SK-N-SH (cell line): ENCODE measurements at regions not wholly inside any gene's neighbourhood (a gene's known extent, or its start where the extent isn't known, plus 50 kb on each side); places are given as distances from the start of the nearest gene placed in this dataset.

Experiments
- CTCF ChIA-PET: fragments of 300-600, 350-600 bp; formaldehyde crosslinking; extraction: SDS; loops from one replicate; lab custom pipeline; 2021; lab: Yijun Ruan, JAX
- POLR2A ChIA-PET: fragments of 350-600 bp; sonication (Branson Sonifier 250); formaldehyde crosslinking; extraction: SDS; loops from one replicate; lab custom pipeline; 2020; ENCODE audit warnings: antibody characterized with exemption, inconsistent platforms; lab: Yijun Ruan, JAX
- DNase-seq: peaks from one replicate; pipeline ENCODE4 v3.0.0; 2012
- H2AFZ ChIP-seq: fragments of 200-600 bp; sonication (generic); 2 replicates; pipeline ENCODE4 v1.8.1; 2016; ENCODE audit warnings: antibody characterized with exemption, mild to moderate bottlenecking, low read depth
- H3F3A ChIP-seq: fragments of 200-600 bp; sonication (generic); replicated peaks from 2 replicates; pipeline ENCODE3; 2016; ENCODE audit warnings: antibody characterized with exemption, mild to moderate bottlenecking; ENCODE audit not compliant: insufficient read depth
- H3K27ac ChIP-seq, 2 experiments: fragments of 200-500 bp in 1 of 2; fragments of 200-600 bp in 1 of 2; sonication (Bioruptor generic) in 1 of 2; sonication (generic), shearing (Covaris generic) in 1 of 2; 2 replicates each; pipeline versions ENCODE4 v1.5.1 to v1.6.1; 2014 to 2016; ENCODE audit warnings: low read depth in 2 of 2, inconsistent platforms in 1 of 2, low read length in 1 of 2, mild to moderate bottlenecking in 1 of 2, mixed read lengths in 1 of 2
- H3K27me3 ChIP-seq: fragments of 200-600 bp; sonication (generic), shearing (Covaris generic); 2 replicates; pipeline ENCODE4 v1.6.1; 2016; ENCODE audit warnings: mixed run types; ENCODE audit not compliant: insufficient read depth
- H3K36me3 ChIP-seq, 2 experiments: fragments of 200-500 bp in 1 of 2; fragments of 200-600 bp in 1 of 2; sonication (Bioruptor generic) in 1 of 2; sonication (generic) in 1 of 2; replicated peaks in 1 of 2; 2 replicates each; pipeline versions ENCODE3 to v1.5.1; 2014 to 2016; ENCODE audit warnings: low read length in 1 of 2, mild to moderate bottlenecking in 1 of 2; ENCODE audit not compliant: insufficient read depth in 2 of 2, control insufficient read depth in 1 of 2
- H3K4me1 ChIP-seq, 2 experiments: fragments of 200-500 bp in 1 of 2; fragments of 200-600 bp in 1 of 2; sonication (Bioruptor generic) in 1 of 2; sonication (generic), shearing (Covaris generic) in 1 of 2; 2 replicates each; pipeline versions ENCODE4 v1.5.1 to v1.6.1; 2014 to 2016; ENCODE audit warnings: low read depth in 1 of 2, low read length in 1 of 2, mixed run types in 1 of 2; ENCODE audit not compliant: insufficient read depth in 2 of 2, control insufficient read depth in 1 of 2
- H3K4me2 ChIP-seq: fragments of 200-600 bp; sonication (generic), shearing (Covaris generic); 2 replicates; pipeline ENCODE4 v1.6.1; 2017; ENCODE audit warnings: mixed run types
- H3K4me3 ChIP-seq, 2 experiments: fragments of 200-500 bp in 1 of 2; fragments of 200-600 bp in 1 of 2; sonication (Bioruptor generic) in 1 of 2; sonication (generic), shearing (Covaris generic) in 1 of 2; 2 replicates each; pipeline versions ENCODE4 v1.5.1 to v1.8.1; 2014 to 2016; ENCODE audit warnings: low read depth in 2 of 2, inconsistent platforms in 1 of 2, low read length in 1 of 2, mild to moderate bottlenecking in 1 of 2, mixed read lengths in 1 of 2, moderate library complexity in 1 of 2
- H3K79me2 ChIP-seq: fragments of 200-600 bp; sonication (generic); 2 replicates; pipeline ENCODE4 v1.8.1; 2017; ENCODE audit warnings: mild to moderate bottlenecking; ENCODE audit not compliant: insufficient read depth
- H3K9ac ChIP-seq: fragments of 200-600 bp; sonication (generic); 2 replicates; pipeline ENCODE4 v1.6.1; 2017; ENCODE audit warnings: mixed run types
- H3K9me2 ChIP-seq: fragments of 200-600 bp; sonication (generic); 2 replicates; pipeline ENCODE4 v1.6.1; 2017; ENCODE audit warnings: mixed run types
- H3K9me3 ChIP-seq: fragments of 200-600 bp; sonication (generic); 2 replicates; pipeline ENCODE4 v1.6.1; 2017; ENCODE audit warnings: mixed run types, mild to moderate bottlenecking, moderate library complexity
- H4K20me1 ChIP-seq: fragments of 200-600 bp; sonication (generic); 2 replicates; pipeline ENCODE4 v1.6.1; 2017; ENCODE audit warnings: mild to moderate bottlenecking, mixed run types; ENCODE audit not compliant: insufficient read depth
- CHD2 ChIP-seq: fragments of 150-350 bp; IDR thresholded peaks from 2 replicates; pipeline ENCODE4 v1.6.1; 2018; ENCODE audit warnings: low read length; ENCODE audit not compliant: partially characterized antibody
- CTCF ChIP-seq: fragments of 200-600 bp; sonication (generic); IDR thresholded peaks from 2 replicates; pipeline ENCODE4 v1.6.1; 2017; ENCODE audit warnings: antibody characterized with exemption, mild to moderate bottlenecking, moderate library complexity
- ELF1 ChIP-seq: IDR thresholded peaks from 2 replicates; pipeline ENCODE4 v1.4.0; 2012
- FOXJ3 ChIP-seq: sonication (generic); formaldehyde crosslinking; IDR thresholded peaks from 2 replicates; pipeline ENCODE4 v1.5.1; 2020; ENCODE audit warnings: mild to moderate bottlenecking, missing genetic modification reagents
- GABPA ChIP-seq: IDR thresholded peaks from 2 replicates; pipeline ENCODE4 v1.4.0; 2012; ENCODE audit warnings: low read depth, mild to moderate bottlenecking
- GATA2 ChIP-seq: sonication (generic); formaldehyde crosslinking; IDR thresholded peaks from 2 replicates; pipeline ENCODE4 v1.5.0; 2020; ENCODE audit warnings: mild to moderate bottlenecking, missing genetic modification reagents
- JUND ChIP-seq: IDR thresholded peaks from 2 replicates; pipeline ENCODE4 v1.4.0; 2012
- MXI1 ChIP-seq: IDR thresholded peaks from 2 replicates; pipeline ENCODE4 v1.6.1; 2012; ENCODE audit warnings: mild to moderate bottlenecking, low read depth, low read length, improper control_type of control experiment
- RAD21 ChIP-seq: IDR thresholded peaks from 2 replicates; pipeline ENCODE4 v1.6.1; 2012; ENCODE audit warnings: mild to moderate bottlenecking, low read length
- RCOR1 ChIP-seq: fragments of 150-350 bp; IDR thresholded peaks from 2 replicates; pipeline ENCODE4 v1.6.1; 2017; ENCODE audit warnings: antibody characterized with exemption, low read length
- REST ChIP-seq: IDR thresholded peaks from 2 replicates; pipeline ENCODE4 v1.6.1; 2012; ENCODE audit warnings: mild to moderate bottlenecking, low read depth, low read length, moderate library complexity
- RFX5 ChIP-seq: IDR thresholded peaks from 2 replicates; pipeline ENCODE4 v1.6.1; 2012; ENCODE audit warnings: mild to moderate bottlenecking, improper control_type of control experiment, low read length
- RXRA ChIP-seq: IDR thresholded peaks from 2 replicates; pipeline ENCODE4 v1.4.0; 2012; ENCODE audit warnings: low read depth, mild to moderate bottlenecking, borderline replicate concordance
- SMC3 ChIP-seq: IDR thresholded peaks from 2 replicates; pipeline ENCODE4 v1.6.1; 2012; ENCODE audit warnings: low read depth, low read length, improper control_type of control experiment
- USF2 ChIP-seq: fragments of 150-350 bp; IDR thresholded peaks from 2 replicates; pipeline ENCODE4 v1.6.1; 2017; ENCODE audit warnings: antibody characterized with exemption, low read length, low read depth, borderline replicate concordance
- YY1 ChIP-seq: IDR thresholded peaks from 2 replicates; pipeline ENCODE4 v1.4.0; 2012; ENCODE audit warnings: low read depth, mild to moderate bottlenecking
- ZBTB33 ChIP-seq: IDR thresholded peaks from 2 replicates; pipeline ENCODE4 v1.4.0; 2012; ENCODE audit warnings: low read depth, borderline replicate concordance
- WGBS: methylation state at CpG from one replicate; pipeline ENCODE4 v1.1.6; 2017; ENCODE audit warnings: low lambda C conversion rate; 5-methylcytosine and 5-hydroxymethylcytosine counted together
- TF ChIP-seq, protein P1 (sequence below): IDR thresholded peaks from 2 replicates; pipeline ENCODE4 v1.4.0; 2012; ENCODE audit warnings: low read depth, borderline replicate concordance
- TF ChIP-seq, protein P2 (sequence below): fragments of 150-350 bp; IDR thresholded peaks from 2 replicates; pipeline ENCODE4 v1.6.1; 2016; ENCODE audit warnings: mild to moderate bottlenecking, low read depth, low read length

DNA sequence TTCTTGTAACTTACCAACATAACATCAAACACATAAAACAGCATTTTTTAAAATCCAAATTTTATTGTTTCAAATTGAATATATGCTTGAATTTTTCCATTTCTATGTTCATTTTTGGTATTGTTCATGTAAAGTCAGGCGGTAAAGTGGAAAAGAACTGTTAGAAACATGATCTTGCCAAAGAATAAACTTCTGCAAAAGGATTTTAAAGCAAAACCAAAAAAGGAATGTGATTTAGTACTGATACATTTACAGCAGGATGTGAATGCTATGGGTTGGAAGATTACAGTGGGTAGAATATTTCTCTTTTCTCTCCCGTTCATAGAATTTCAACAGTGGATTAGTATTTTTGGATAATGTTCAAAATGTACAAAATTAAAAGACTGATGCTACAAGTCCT, 277.2 kb upstream of the MPDZ start (continued):
- TF ChIP-seq CTCF (no peak), GATA2 (no peak), RCOR1 (no peak)
- TF ChIP-seq, protein P1, sequence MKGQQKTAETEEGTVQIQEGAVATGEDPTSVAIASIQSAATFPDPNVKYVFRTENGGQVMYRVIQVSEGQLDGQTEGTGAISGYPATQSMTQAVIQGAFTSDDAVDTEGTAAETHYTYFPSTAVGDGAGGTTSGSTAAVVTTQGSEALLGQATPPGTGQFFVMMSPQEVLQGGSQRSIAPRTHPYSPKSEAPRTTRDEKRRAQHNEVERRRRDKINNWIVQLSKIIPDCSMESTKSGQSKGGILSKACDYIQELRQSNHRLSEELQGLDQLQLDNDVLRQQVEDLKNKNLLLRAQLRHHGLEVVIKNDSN: no peak

GRCh38 chr9:13555989-13556500, 276.6 kb upstream of the MPDZ start:
- ChIA-PET POLR2A (no interaction called here), CTCF (no interaction called here)
- 75% methylated on average over 5 of the region's 5 CpGs for WGBS
- no peaks in the 10 kb centered on the region for H3F3A ChIP-seq
- H3K4me2 ChIP-seq: no peak overlapping the region
- H3K9me2 ChIP-seq: no peaks in the 10 kb centered on the region
- DNase-seq: no peak
- no peak overlapping the region for H3K9ac ChIP-seq
- no peaks in the 10 kb centered on the region for H3K79me2 ChIP-seq
- H3K27ac ChIP-seq: no peak overlapping the region
- H2AFZ ChIP-seq: no peak overlapping the region
- H3K36me3 ChIP-seq: no peaks in the 10 kb centered on the region
- no peaks in the 10 kb centered on the region for H3K9me3 ChIP-seq
- no peaks in the 10 kb centered on the region; a peak in 1 of 4 replicates for H3K4me1 ChIP-seq
- H3K27me3 ChIP-seq: no peaks in the 10 kb centered on the region
- H4K20me1 ChIP-seq: no peaks in the 10 kb centered on the region
- TF ChIP-seq GABPA (no peak), MXI1 (no peak), CHD2 (no peak), FOXJ3 (no peak), GATA2 (no peak), USF2 (no peak), RAD21 (no peak), SMC3 (no peak), ELF1 (no peak), YY1 (no peak), RFX5 (no peak), JUND (no peak), RXRA (no peak), ZBTB33 (no peak), REST (no peak)
- TF ChIP-seq, protein P2, sequence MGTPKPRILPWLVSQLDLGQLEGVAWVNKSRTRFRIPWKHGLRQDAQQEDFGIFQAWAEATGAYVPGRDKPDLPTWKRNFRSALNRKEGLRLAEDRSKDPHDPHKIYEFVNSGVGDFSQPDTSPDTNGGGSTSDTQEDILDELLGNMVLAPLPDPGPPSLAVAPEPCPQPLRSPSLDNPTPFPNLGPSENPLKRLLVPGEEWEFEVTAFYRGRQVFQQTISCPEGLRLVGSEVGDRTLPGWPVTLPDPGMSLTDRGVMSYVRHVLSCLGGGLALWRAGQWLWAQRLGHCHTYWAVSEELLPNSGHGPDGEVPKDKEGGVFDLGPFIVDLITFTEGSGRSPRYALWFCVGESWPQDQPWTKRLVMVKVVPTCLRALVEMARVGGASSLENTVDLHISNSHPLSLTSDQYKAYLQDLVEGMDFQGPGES: no peak
- H3K4me3 ChIP-seq: no peak overlapping the region
